WTC11 (cell line): ENCODE measurements at regions not wholly inside any gene's neighbourhood (a gene's known extent, or its start where the extent isn't known, plus 50 kb on each side); places are given as distances from the start of the nearest gene placed in this dataset.

Experiments
- CREB1 ChIP-seq: sonication (generic); formaldehyde crosslinking; IDR thresholded peaks from 2 replicates; pipeline ENCODE4 v1.8.0; 2023; ENCODE audit warnings: mild to moderate bottlenecking, missing genetic modification reagents
- NR3C1 ChIP-seq: sonication (generic); formaldehyde crosslinking; conservative IDR thresholded peaks from 2 replicates; pipeline ENCODE4 v1.8.1; 2023; ENCODE audit warnings: low read depth, mild to moderate bottlenecking, missing genetic modification reagents
- SP1 ChIP-seq: sonication (generic); formaldehyde crosslinking; conservative IDR thresholded peaks from 2 replicates; pipeline ENCODE4 v1.8.1; 2022; ENCODE audit warnings: missing genetic modification reagents
- USF2 ChIP-seq: sonication (generic); formaldehyde crosslinking; IDR thresholded peaks from 2 replicates; pipeline ENCODE4 v1.8.1; 2023; ENCODE audit warnings: mild to moderate bottlenecking, missing genetic modification reagents, moderate library complexity
- TF ChIP-seq, protein P1 (sequence below): fragments of 200-600 bp; IDR thresholded peaks from 2 replicates; pipeline ENCODE4 v1.8.0; 2022; ENCODE audit warnings: antibody characterized with exemption
- TF ChIP-seq, protein P2 (sequence below): sonication (generic); formaldehyde crosslinking; IDR thresholded peaks from 2 replicates; pipeline ENCODE4 v1.8.1; 2023; ENCODE audit warnings: mild to moderate bottlenecking, missing genetic modification reagents, borderline replicate concordance

DNA sequence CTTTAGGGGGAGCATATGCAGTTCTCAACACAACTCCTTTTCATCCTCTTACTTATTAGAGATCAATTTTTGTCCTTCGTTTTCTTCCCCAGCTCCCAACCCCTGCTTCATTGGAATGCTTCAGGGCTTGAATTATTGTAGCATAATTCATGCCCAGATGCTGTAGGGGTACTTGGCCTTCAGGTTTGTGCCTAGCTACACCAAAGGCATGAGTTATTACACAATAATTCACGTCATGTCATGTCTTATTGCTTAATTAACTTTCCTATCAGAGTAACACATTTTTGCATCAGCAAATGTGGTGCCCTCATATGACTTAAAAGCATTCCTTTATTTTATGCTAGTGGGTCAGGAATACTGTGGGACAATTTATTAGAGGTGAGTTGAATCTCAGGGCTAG, 507.2 kb downstream of the NFIB start:
- TF ChIP-seq NR3C1, result no peak
- TF ChIP-seq, protein P1, sequence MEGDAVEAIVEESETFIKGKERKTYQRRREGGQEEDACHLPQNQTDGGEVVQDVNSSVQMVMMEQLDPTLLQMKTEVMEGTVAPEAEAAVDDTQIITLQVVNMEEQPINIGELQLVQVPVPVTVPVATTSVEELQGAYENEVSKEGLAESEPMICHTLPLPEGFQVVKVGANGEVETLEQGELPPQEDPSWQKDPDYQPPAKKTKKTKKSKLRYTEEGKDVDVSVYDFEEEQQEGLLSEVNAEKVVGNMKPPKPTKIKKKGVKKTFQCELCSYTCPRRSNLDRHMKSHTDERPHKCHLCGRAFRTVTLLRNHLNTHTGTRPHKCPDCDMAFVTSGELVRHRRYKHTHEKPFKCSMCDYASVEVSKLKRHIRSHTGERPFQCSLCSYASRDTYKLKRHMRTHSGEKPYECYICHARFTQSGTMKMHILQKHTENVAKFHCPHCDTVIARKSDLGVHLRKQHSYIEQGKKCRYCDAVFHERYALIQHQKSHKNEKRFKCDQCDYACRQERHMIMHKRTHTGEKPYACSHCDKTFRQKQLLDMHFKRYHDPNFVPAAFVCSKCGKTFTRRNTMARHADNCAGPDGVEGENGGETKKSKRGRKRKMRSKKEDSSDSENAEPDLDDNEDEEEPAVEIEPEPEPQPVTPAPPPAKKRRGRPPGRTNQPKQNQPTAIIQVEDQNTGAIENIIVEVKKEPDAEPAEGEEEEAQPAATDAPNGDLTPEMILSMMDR, result no peak
- TF ChIP-seq, protein P2, sequence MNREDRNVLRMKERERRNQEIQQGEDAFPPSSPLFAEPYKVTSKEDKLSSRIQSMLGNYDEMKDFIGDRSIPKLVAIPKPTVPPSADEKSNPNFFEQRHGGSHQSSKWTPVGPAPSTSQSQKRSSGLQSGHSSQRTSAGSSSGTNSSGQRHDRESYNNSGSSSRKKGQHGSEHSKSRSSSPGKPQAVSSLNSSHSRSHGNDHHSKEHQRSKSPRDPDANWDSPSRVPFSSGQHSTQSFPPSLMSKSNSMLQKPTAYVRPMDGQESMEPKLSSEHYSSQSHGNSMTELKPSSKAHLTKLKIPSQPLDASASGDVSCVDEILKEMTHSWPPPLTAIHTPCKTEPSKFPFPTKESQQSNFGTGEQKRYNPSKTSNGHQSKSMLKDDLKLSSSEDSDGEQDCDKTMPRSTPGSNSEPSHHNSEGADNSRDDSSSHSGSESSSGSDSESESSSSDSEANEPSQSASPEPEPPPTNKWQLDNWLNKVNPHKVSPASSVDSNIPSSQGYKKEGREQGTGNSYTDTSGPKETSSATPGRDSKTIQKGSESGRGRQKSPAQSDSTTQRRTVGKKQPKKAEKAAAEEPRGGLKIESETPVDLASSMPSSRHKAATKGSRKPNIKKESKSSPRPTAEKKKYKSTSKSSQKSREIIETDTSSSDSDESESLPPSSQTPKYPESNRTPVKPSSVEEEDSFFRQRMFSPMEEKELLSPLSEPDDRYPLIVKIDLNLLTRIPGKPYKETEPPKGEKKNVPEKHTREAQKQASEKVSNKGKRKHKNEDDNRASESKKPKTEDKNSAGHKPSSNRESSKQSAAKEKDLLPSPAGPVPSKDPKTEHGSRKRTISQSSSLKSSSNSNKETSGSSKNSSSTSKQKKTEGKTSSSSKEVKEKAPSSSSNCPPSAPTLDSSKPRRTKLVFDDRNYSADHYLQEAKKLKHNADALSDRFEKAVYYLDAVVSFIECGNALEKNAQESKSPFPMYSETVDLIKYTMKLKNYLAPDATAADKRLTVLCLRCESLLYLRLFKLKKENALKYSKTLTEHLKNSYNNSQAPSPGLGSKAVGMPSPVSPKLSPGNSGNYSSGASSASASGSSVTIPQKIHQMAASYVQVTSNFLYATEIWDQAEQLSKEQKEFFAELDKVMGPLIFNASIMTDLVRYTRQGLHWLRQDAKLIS (CRISPR knock-in tag), result no peak
- TF ChIP-seq SP1 (CRISPR knock-in tag), result no peak
- no peak for TF ChIP-seq USF2 (CRISPR knock-in tag)
- TF ChIP-seq CREB1 (CRISPR knock-in tag), result no peak
